GM19395 (cell line): ENCODE measurements at regions not wholly inside any gene's neighbourhood (a gene's known extent, or its start where the extent isn't known, plus 50 kb on each side); places are given as distances from the start of the nearest gene placed in this dataset.
"Not testable (repeated sequence)": the region's sequence is repeated elsewhere in the genome, so short reads cannot be mapped to it uniquely, and the experiment has no call there.

Source experiments
- ATAC-seq: cut with Tn5 transposase; IDR thresholded peaks from one replicate; pipeline ENCODE4 v1.9.1; 2021; ENCODE audit warnings: mild to moderate bottlenecking, moderate library complexity; ENCODE audit not compliant: unreplicated experiment

GRCh38 chrX:128992107-128992971, 531.0 kb downstream of the SMARCA1 start:
- no peak for ATAC-seq

GRCh38 chrX:128975745-128976144, 547.5 kb downstream of the SMARCA1 start:
- peak; percentile 84 for ATAC-seq

GRCh38 chrX:128973033-128973432, 550.3 kb downstream of the SMARCA1 start:
- no peak for ATAC-seq

GRCh38 chrX:128961290-128961689, 562.0 kb downstream of the SMARCA1 start:
- ATAC-seq = no peak

GRCh38 chrX:128954697-128955096, 568.6 kb downstream of the SMARCA1 start:
- not testable (repeated sequence) for ATAC-seq

GRCh38 chrX:128931071-128931470, 592.2 kb downstream of the SMARCA1 start:
- no peak for ATAC-seq

GRCh38 chrX:128929271-128930057, 593.8 kb downstream of the SMARCA1 start:
- no peak for ATAC-seq

- ATAC-seq = no peak
Measured at GRCh38 chrX:128928636-128929035, 594.7 kb downstream of the SMARCA1 start.

GRCh38 chrX:128927363-128927762, 595.9 kb downstream of the SMARCA1 start:
- ATAC-seq = no peak

GRCh38 chrX:128906753-128907152, 616.5 kb downstream of the SMARCA1 start:
- ATAC-seq = no peak

GRCh38 chrX:128901018-128901417, 622.3 kb downstream of the SMARCA1 start:
- ATAC-seq = no peak

- ATAC-seq = no peak
Measured at GRCh38 chrX:128897621-128898020, 625.7 kb downstream of the SMARCA1 start.

- no peak for ATAC-seq
Measured at GRCh38 chrX:128891554-128891953, 631.7 kb downstream of the SMARCA1 start.

GRCh38 chrX:128884430-128884829, 638.9 kb downstream of the SMARCA1 start:
- ATAC-seq = no peak

- ATAC-seq = no peak
Measured at GRCh38 chrX:128883650-128884049, 639.6 kb downstream of the SMARCA1 start.

- ATAC-seq = no peak
Measured at GRCh38 chrX:128870361-128870760, 652.9 kb downstream of the SMARCA1 start.

GRCh38 chrX:128862557-128862956, 660.7 kb downstream of the SMARCA1 start:
- ATAC-seq = no peak

GRCh38 chrX:128848374-128848773, 674.9 kb downstream of the SMARCA1 start:
- ATAC-seq = no peak

- ATAC-seq = no peak
Measured at GRCh38 chrX:128846385-128846784, 676.9 kb downstream of the SMARCA1 start.

- no peak for ATAC-seq
Measured at GRCh38 chrX:128818690-128819089, 704.6 kb downstream of the SMARCA1 start.

GRCh38 chrX:128816919-128817318, 706.4 kb downstream of the SMARCA1 start:
- ATAC-seq = peak; percentile 57

GRCh38 chrX:128807367-128807766, 715.9 kb downstream of the SMARCA1 start:
- ATAC-seq = no peak
